ENCODE measurements at regions not wholly inside any gene's neighbourhood (a gene's known extent, or its start where the extent isn't known, plus 50 kb on each side); places are given as distances from the start of the nearest gene placed in this dataset.

DNA sequence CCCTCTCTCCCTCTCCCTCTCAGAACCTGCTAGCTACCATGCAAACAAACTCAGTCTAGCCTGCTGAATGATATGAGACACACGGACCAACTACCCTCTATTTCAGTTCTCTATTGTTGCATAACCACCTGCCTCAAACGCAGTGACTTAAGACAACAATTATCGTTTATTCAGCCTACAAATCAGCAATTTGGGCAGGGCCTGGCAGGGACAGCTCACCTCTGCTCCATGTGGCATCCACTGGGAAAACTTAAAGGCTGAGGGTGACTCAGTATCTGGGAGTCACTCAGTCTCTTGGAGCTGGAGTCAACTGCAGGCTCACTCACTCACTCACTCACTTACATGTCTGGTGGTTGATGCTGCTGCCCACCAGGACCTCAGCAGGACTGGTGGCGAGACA, 121.3 kb downstream of the SEC16B start:
- TF ChIP-seq EZH2 (conservative IDR thresholded peaks at IDR 0.05; ENCODE audit: low read depth, low read length) (no peak), CTCF (CRISPR knock-in tag; IDR thresholded peaks at IDR 0.05) (no peak), JUND (CRISPR knock-in tag; IDR thresholded peaks at IDR 0.05) (no peak), RAD21 (CRISPR knock-in tag; IDR thresholded peaks at IDR 0.05) (no peak), THAP11 (CRISPR knock-in tag; IDR thresholded peaks at IDR 0.05) (no peak), ZNF275 (CRISPR knock-in tag; IDR thresholded peaks at IDR 0.05; ENCODE audit: borderline replicate concordance) (no peak)
- TF ChIP-seq, protein P1, sequence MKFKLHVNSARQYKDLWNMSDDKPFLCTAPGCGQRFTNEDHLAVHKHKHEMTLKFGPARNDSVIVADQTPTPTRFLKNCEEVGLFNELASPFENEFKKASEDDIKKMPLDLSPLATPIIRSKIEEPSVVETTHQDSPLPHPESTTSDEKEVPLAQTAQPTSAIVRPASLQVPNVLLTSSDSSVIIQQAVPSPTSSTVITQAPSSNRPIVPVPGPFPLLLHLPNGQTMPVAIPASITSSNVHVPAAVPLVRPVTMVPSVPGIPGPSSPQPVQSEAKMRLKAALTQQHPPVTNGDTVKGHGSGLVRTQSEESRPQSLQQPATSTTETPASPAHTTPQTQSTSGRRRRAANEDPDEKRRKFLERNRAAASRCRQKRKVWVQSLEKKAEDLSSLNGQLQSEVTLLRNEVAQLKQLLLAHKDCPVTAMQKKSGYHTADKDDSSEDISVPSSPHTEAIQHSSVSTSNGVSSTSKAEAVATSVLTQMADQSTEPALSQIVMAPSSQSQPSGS (CRISPR knock-in tag; IDR thresholded peaks at IDR 0.05), result no peak
- TF ChIP-seq, protein P2, sequence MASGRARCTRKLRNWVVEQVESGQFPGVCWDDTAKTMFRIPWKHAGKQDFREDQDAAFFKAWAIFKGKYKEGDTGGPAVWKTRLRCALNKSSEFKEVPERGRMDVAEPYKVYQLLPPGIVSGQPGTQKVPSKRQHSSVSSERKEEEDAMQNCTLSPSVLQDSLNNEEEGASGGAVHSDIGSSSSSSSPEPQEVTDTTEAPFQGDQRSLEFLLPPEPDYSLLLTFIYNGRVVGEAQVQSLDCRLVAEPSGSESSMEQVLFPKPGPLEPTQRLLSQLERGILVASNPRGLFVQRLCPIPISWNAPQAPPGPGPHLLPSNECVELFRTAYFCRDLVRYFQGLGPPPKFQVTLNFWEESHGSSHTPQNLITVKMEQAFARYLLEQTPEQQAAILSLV (CRISPR knock-in tag; IDR thresholded peaks at IDR 0.05; ENCODE audit: borderline replicate concordance), result no peak

All from HepG2 (cell line).